ENCODE measurements at regions not wholly inside any gene's neighbourhood (a gene's known extent, or its start where the extent isn't known, plus 50 kb on each side); places are given as distances from the start of the nearest gene placed in this dataset.

- WGBS, 4 donors: 88 to 93% (median 92%) methylated on average over 3 of the region's 3 CpGs
- Histone ChIP-seq H3K4me3 (no peak overlapping the region), H3K9me3 (peaks cover 0 to 18% (median 0%) of the 10 kb centered on the region in 12 donors), H3K27ac (no peak overlapping the region), H3K27me3 (no peaks in the 10 kb centered on the region), H3K4me1 (no peaks in the 10 kb centered on the region), H3K36me3 (no peaks in the 10 kb centered on the region)
- TF ChIP-seq POLR2A (IDR thresholded peaks at IDR 0.05): no peak
- no peak for TF ChIP-seq CTCF (IDR thresholded peaks at IDR 0.05)
- ATAC-seq (no peak), DNase-seq (no peak)
- intact Hi-C loops (cut with DNase I): loop anchor here in 1 of 10 donors (10.0 kb wide), 1 partner anchor 248 kb away; no protein-coding TSS in a partner anchor
Observed at GRCh38 chr6:125516644-125517043, 214.9 kb upstream of the HDDC2 start.

- H3K4me1 ChIP-seq: no peaks in the 10 kb centered on the region
- H3K27me3 ChIP-seq: no peaks in the 10 kb centered on the region
- intact Hi-C loops (cut with DNase I): loop anchor here in 1 of 10 donors (10.0 kb wide), 1 partner anchor 245 kb away; no protein-coding TSS in a partner anchor
- ATAC-seq (no peak), DNase-seq (no peak)
- H3K4me3 ChIP-seq: no peak overlapping the region
- H3K9me3 ChIP-seq: peaks cover 0 to 12% (median 0%) of the 10 kb centered on the region in 12 donors
- no peaks in the 10 kb centered on the region for H3K36me3 ChIP-seq
- no peak for TF ChIP-seq POLR2A (IDR thresholded peaks at IDR 0.05)
- no peak for TF ChIP-seq CTCF (IDR thresholded peaks at IDR 0.05)
- no peak overlapping the region for H3K27ac ChIP-seq
Observed at GRCh38 chr6:125519367-125519766, 217.6 kb upstream of the HDDC2 start.

- ATAC-seq: no peak
Observed at GRCh38 chr6:125524356-125524755, 222.6 kb upstream of the HDDC2 start.

More at GRCh38 chr6:125524356-125524755, 222.6 kb upstream of the HDDC2 start:
- Histone ChIP-seq H3K9me3 (no peaks in the 10 kb centered on the region), H3K27me3 (peaks cover 0 to 4% (median 0%) of the 10 kb centered on the region in 9 donors), H3K27ac (no peak overlapping the region), H3K36me3 (no peaks in the 10 kb centered on the region), H3K4me3 (no peak overlapping the region), H3K4me1 (peaks cover 0 to 5% (median 0%) of the 10 kb centered on the region in 12 donors)
- no peak for DNase-seq
- WGBS, 4 donors: 21 to 32% (median 24%) methylated on average over 2 of the region's 2 CpGs
- intact Hi-C loops (cut with DNase I): no loop called here
- TF ChIP-seq CTCF (IDR thresholded peaks at IDR 0.05) (no peak), POLR2A (IDR thresholded peaks at IDR 0.05) (no peak)
